Upper lobe of left lung (tissue), 6 donors: ENCODE measurements at regions not wholly inside any gene's neighbourhood (a gene's known extent, or its start where the extent isn't known, plus 50 kb on each side); places are given as distances from the start of the nearest gene placed in this dataset.

Experiments
- ATAC-seq, 2 donors: fragments of 200-7000 bp; cut with Tn5 transposase; one replicate each; pipeline ENCODE4 v1.9.1; 2022; ENCODE audit warnings: mild to moderate bottlenecking in 2 of 2, moderate library complexity in 2 of 2; ENCODE audit not compliant: low FRiP score in 2 of 2
- DNase-seq, 2 donors: peaks; one replicate each; pipeline ENCODE4 v3.0.0-alpha.2; 2019 to 2020
- H3K27ac ChIP-seq, 4 donors: fragments of 200-600 bp; sonication (generic); one replicate each; pipeline ENCODE4 v1.5.1; 2016 to 2019
- H3K27me3 ChIP-seq, 4 donors: fragments of 200-600 bp; sonication (generic); one replicate each; pipeline ENCODE4 v1.5.1; 2017 to 2019
- H3K36me3 ChIP-seq, 4 donors: fragments of 200-600 bp; sonication (generic); one replicate each; pipeline ENCODE4 v1.5.1; 2016 to 2019
- H3K4me1 ChIP-seq, 4 donors: fragments of 200-600 bp; sonication (generic); one replicate each; pipeline ENCODE4 v1.5.1; 2018 to 2019
- H3K4me3 ChIP-seq, 4 donors: fragments of 200-600 bp; sonication (generic); one replicate each; pipeline ENCODE4 v1.5.1; 2017 to 2019; ENCODE audit warnings: mild to moderate bottlenecking in 2 of 4, moderate library complexity in 1 of 4
- H3K9me3 ChIP-seq, 4 donors: fragments of 200-600 bp; sonication (generic); one replicate each; pipeline ENCODE4 v1.5.1; 2018 to 2019
- CTCF ChIP-seq, 6 experiments: fragments of 450-650 bp in 4 of 6; fragments of 200-600 bp in 2 of 6; sonication (generic) in 2 of 6; IDR thresholded peaks; one replicate each; pipeline ENCODE4 v1.5.1; 2016 to 2019; ENCODE audit warnings: antibody characterized with exemption in 6 of 6
- EP300 ChIP-seq, 4 donors: sonication (generic); formaldehyde crosslinking; IDR thresholded peaks; one replicate each; pipeline ENCODE4 v1.5.1; 2017; ENCODE audit warnings: antibody characterized with exemption in 4 of 4, control low read depth in 2 of 4
- POLR2A ChIP-seq, 4 donors: fragments of 450-650 bp; IDR thresholded peaks; one replicate each; pipeline ENCODE4 v1.5.1; 2016 to 2017; ENCODE audit warnings: antibody characterized with exemption in 4 of 4, mild to moderate bottlenecking in 2 of 4
- POLR2AphosphoS5 ChIP-seq, 2 donors: sonication (generic); formaldehyde crosslinking; IDR thresholded peaks; one replicate each; pipeline ENCODE4 v1.5.1; 2017; ENCODE audit warnings: antibody characterized with exemption in 2 of 2
- WGBS, 2 donors: methylation state at CpG; one replicate each; pipeline ENCODE4 v1.1.5; 2017 to 2018; 5-methylcytosine and 5-hydroxymethylcytosine counted together
- donor health status: DM: no; HTN: no; CAD: no; lungs with moderate emphysema.
- donor health status: DM: no; HTN: yes; CAD: no; lungs with severe emphysema.

DNA sequence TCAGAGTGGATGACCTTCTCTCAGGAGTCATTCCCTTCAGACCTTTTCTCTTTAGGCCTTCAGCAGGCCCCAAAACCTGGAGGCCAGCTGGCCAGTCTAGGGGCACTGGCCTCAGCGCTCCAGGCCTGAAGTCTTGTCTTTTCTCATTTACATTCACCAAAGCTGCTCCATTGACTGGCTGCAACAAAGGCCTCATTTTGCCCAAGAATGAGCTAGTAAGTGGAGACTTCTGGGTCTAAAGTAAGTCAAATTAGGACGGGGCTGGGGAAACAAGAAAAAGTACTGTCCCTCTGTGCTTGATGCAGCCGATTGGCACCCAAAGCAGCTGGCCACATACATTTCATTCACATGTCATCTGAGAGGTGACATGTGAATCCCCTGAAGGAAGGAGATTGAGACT, 83.8 kb upstream of the RIOK3 start:
- Histone ChIP-seq H3K27ac (no peak overlapping the region), H3K27me3 (no peaks in the 10 kb centered on the region), H3K36me3 (no peaks in the 10 kb centered on the region), H3K4me3 (no peak overlapping the region), H3K9me3 (no peaks in the 10 kb centered on the region), H3K4me1 (no peaks in the 10 kb centered on the region)
- TF ChIP-seq EP300 (IDR thresholded peaks at IDR 0.05) (no peak), POLR2AphosphoS5 (IDR thresholded peaks at IDR 0.05) (no peak), CTCF (IDR thresholded peaks at IDR 0.05) (no peak), POLR2A (IDR thresholded peaks at IDR 0.05) (no peak)
- ATAC-seq: no peak
- WGBS, 2 donors: 92 to 97% methylated on average over 3 of the region's 3 CpGs
- no peak for DNase-seq

- DNase-seq: no peak
- WGBS, 2 donors: 98 to 100% methylated on average over 3 of the region's 3 CpGs
- TF ChIP-seq EP300 (IDR thresholded peaks at IDR 0.05) (no peak), CTCF (IDR thresholded peaks at IDR 0.05) (no peak), POLR2AphosphoS5 (IDR thresholded peaks at IDR 0.05) (no peak), POLR2A (IDR thresholded peaks at IDR 0.05) (no peak)
- no peak overlapping the region for H3K4me3 ChIP-seq
- ATAC-seq: no peak
- peaks cover 5 to 8% (median 6%) of the 10 kb centered on the region in 4 donors for H3K4me1 ChIP-seq
- no peaks in the 10 kb centered on the region for H3K9me3 ChIP-seq
- no peak overlapping the region for H3K27ac ChIP-seq
- no peaks in the 10 kb centered on the region for H3K36me3 ChIP-seq
- H3K27me3 ChIP-seq: no peaks in the 10 kb centered on the region
Measured at GRCh38 chr18:23373570-23373969, 79.5 kb upstream of the RIOK3 start.

DNA sequence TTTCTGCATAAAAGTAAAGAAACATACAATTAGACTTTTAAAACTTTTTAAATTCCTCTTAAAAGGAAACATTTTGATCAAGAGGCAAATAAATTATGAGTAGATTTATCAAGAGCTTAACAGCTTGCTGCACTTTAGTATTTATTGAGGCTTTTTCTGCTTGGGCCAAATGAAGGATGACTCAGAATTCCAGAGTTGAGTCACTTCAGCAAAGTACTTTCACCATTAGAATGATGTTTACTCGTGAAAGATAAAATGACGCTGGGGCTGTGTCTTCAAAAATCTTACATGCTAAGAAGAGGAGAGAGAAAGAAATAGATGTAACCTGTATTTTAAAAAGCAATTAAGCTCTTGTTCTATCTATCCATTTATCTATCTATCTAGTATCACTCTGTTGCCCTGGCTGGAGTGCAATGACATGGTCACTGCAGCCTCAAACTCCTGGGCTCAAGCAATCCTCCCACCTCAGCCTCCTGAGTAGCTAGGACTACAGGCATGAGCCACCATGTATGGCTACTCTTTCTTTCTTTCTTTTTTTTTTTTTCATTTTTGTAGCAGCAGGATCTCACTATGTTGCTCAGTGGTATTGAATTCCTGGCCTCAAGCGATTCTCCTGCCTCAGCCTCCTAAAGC, 75.3 kb upstream of the RIOK3 start:
- H3K27me3 ChIP-seq: no peaks in the 10 kb centered on the region
- no peak overlapping the region for H3K4me3 ChIP-seq
- H3K27ac ChIP-seq: peak overlapping the region; percentile 23 to 63 (median 49)
- ATAC-seq: peak in 1 of 2 donors; percentile 81
- no peak for DNase-seq
- peaks cover 6 to 14% (median 9%) of the 10 kb centered on the region in 4 donors for H3K4me1 ChIP-seq
- WGBS, 2 donors: 66 to 75% methylated on average over 3 of the region's 3 CpGs
- H3K36me3 ChIP-seq: no peaks in the 10 kb centered on the region
- H3K9me3 ChIP-seq: no peaks in the 10 kb centered on the region
- TF ChIP-seq EP300 (IDR thresholded peaks at IDR 0.05) (no peak), CTCF (IDR thresholded peaks at IDR 0.05) (no peak), POLR2AphosphoS5 (IDR thresholded peaks at IDR 0.05) (no peak)

- Histone ChIP-seq H3K27ac (peak overlapping the region; percentile 23 to 63 (median 49)), H3K4me1 (peaks cover 6 to 14% (median 9%) of the 10 kb centered on the region in 4 donors), H3K36me3 (no peaks in the 10 kb centered on the region), H3K27me3 (no peaks in the 10 kb centered on the region), H3K4me3 (no peak overlapping the region), H3K9me3 (no peaks in the 10 kb centered on the region)
- no peak for TF ChIP-seq EP300 (IDR thresholded peaks at IDR 0.05)
- no peak for TF ChIP-seq POLR2A (IDR thresholded peaks at IDR 0.05)
- DNase-seq (no peak), ATAC-seq (peak in 1 of 2 donors; percentile 51)
- WGBS, 2 donors: 88 to 96% methylated on average over 2 of the region's 2 CpGs
Measured at GRCh38 chr18:23378302-23378686, 74.8 kb upstream of the RIOK3 start.

GRCh38 chr18:23380001-23380550, 73.0 kb upstream of the RIOK3 start:
- Histone ChIP-seq H3K9me3 (no peaks in the 10 kb centered on the region), H3K36me3 (no peaks in the 10 kb centered on the region), H3K27me3 (no peaks in the 10 kb centered on the region), H3K27ac (peak overlapping the region; percentile 57 to 70 (median 65)), H3K4me3 (no peak overlapping the region), H3K4me1 (peaks cover 6 to 14% (median 9%) of the 10 kb centered on the region in 4 donors)
- ATAC-seq (peak; percentile 43 to 90), DNase-seq (peak; percentile 54 to 86)
- WGBS, 2 donors: 61 to 76% methylated on average over 11 of the region's 11 CpGs
- TF ChIP-seq CTCF (IDR thresholded peaks at IDR 0.05) (no peak), POLR2AphosphoS5 (IDR thresholded peaks at IDR 0.05) (peak; percentile 22 to 50), EP300 (IDR thresholded peaks at IDR 0.05) (peak in 1 of 4 donors; percentile 83), POLR2A (IDR thresholded peaks at IDR 0.05) (no peak)
